ENCODE measurements at regions not wholly inside any gene's neighbourhood (a gene's known extent, or its start where the extent isn't known, plus 50 kb on each side); places are given as distances from the start of the nearest gene placed in this dataset.

- ATAC-seq (ENCODE audit: insufficient read depth, low FRiP score) (no peak), DNase-seq (peak in 1 of 3 donors; percentile 17)
- Histone ChIP-seq H3K27me3 (ENCODE audit: control insufficient read depth in 3 of 3, insufficient read depth in 3 of 3, low read length in 2 of 3) (no peaks in the 10 kb centered on the region), H3K4me1 (ENCODE audit: control insufficient read depth in 5 of 5, insufficient read depth in 5 of 5, low read length in 5 of 5) (no peaks in the 10 kb centered on the region), H3K36me3 (ENCODE audit: control insufficient read depth in 4 of 4, insufficient read depth in 4 of 4, low read length in 4 of 4) (no peaks in the 10 kb centered on the region), H3K27ac (ENCODE audit: low read depth in 1 of 2, low read length in 1 of 2) (no peak overlapping the region), H3K4me3 (no peak overlapping the region), H3K9ac (ENCODE audit: insufficient read depth in 1 of 2, low read length in 2 of 2) (no peak overlapping the region), H3K9me3 (ENCODE audit: control insufficient read depth in 4 of 4, insufficient read depth in 3 of 4, low read length in 3 of 4) (no peaks in the 10 kb centered on the region)
- WGBS, 2 donors: 75 to 85% methylated on average over 3 of the region's 3 CpGs
- TF ChIP-seq CTCF (IDR thresholded peaks at IDR 0.05; ENCODE audit: control extremely low read depth, extremely low read depth): no peak
Observed at GRCh38 chr21:17051054-17051453, 461.8 kb upstream of the CXADR start.

GRCh38 chr21:17053321-17053720 lies 459.5 kb upstream of the CXADR start:
- TF ChIP-seq CTCF (IDR thresholded peaks at IDR 0.05; ENCODE audit: control extremely low read depth, extremely low read depth): no peak
- no peak overlapping the region for H3K27ac ChIP-seq (ENCODE audit: low read depth in 1 of 2, low read length in 1 of 2)
- H3K27me3 ChIP-seq (ENCODE audit: control insufficient read depth in 3 of 3, insufficient read depth in 3 of 3, low read length in 2 of 3): no peaks in the 10 kb centered on the region
- no peaks in the 10 kb centered on the region for H3K9me3 ChIP-seq (ENCODE audit: control insufficient read depth in 4 of 4, insufficient read depth in 3 of 4, low read length in 3 of 4)
- H3K4me3 ChIP-seq: no peak overlapping the region
- WGBS, 2 donors: 27 to 39% methylated on average over 7 of the region's 7 CpGs
- H3K9ac ChIP-seq (ENCODE audit: insufficient read depth in 1 of 2, low read length in 2 of 2): no peak overlapping the region
- ATAC-seq (ENCODE audit: insufficient read depth, low FRiP score): no peak
- no peaks in the 10 kb centered on the region for H3K4me1 ChIP-seq (ENCODE audit: control insufficient read depth in 5 of 5, insufficient read depth in 5 of 5, low read length in 5 of 5)
- peak in 1 of 3 donors; percentile 18 for DNase-seq
- no peaks in the 10 kb centered on the region for H3K36me3 ChIP-seq (ENCODE audit: control insufficient read depth in 4 of 4, insufficient read depth in 4 of 4, low read length in 4 of 4)

GRCh38 chr21:17059936-17060335 lies 452.9 kb upstream of the CXADR start:
- H3K36me3 ChIP-seq (ENCODE audit: control insufficient read depth in 4 of 4, insufficient read depth in 4 of 4, low read length in 4 of 4): no peaks in the 10 kb centered on the region
- DNase-seq (no peak), ATAC-seq (ENCODE audit: insufficient read depth, low FRiP score) (no peak)
- H3K4me1 ChIP-seq (ENCODE audit: control insufficient read depth in 5 of 5, insufficient read depth in 5 of 5, low read length in 5 of 5): no peaks in the 10 kb centered on the region
- no peaks in the 10 kb centered on the region for H3K27me3 ChIP-seq (ENCODE audit: control insufficient read depth in 3 of 3, insufficient read depth in 3 of 3, low read length in 2 of 3)
- TF ChIP-seq CTCF (IDR thresholded peaks at IDR 0.05; ENCODE audit: control extremely low read depth, extremely low read depth): no peak
- 78 to 85% methylated on average over 1 of the region's 1 CpG for WGBS, 2 donors
- no peak overlapping the region for H3K9ac ChIP-seq (ENCODE audit: insufficient read depth in 1 of 2, low read length in 2 of 2)
- H3K9me3 ChIP-seq (ENCODE audit: control insufficient read depth in 4 of 4, insufficient read depth in 3 of 4, low read length in 3 of 4): no peaks in the 10 kb centered on the region
- H3K27ac ChIP-seq (ENCODE audit: low read depth in 1 of 2, low read length in 1 of 2): no peak overlapping the region
- no peak overlapping the region for H3K4me3 ChIP-seq

DNA sequence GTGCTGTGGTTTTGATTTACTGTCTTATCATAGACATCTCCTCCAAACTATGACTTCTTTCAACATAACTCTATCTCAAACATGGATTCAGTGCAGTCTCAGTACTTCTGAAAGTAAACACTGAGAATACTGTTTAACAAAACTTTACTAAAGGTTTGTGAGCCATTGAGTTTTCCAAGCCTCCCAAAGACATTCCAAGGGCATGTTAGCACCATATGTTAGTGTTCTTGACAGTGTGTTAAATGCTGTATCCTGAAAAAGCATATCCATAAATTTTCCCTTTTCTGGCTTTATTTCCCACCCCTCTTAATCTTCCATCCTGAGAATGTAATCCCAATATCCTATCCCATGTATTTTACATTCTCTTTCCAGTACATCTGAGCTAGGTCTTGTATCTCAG lies 446.8 kb upstream of the CXADR start:
- ATAC-seq (ENCODE audit: insufficient read depth, low FRiP score): no peak
- H3K4me3 ChIP-seq: no peak overlapping the region
- no peak overlapping the region for H3K27ac ChIP-seq (ENCODE audit: low read depth in 1 of 2, low read length in 1 of 2)
- no peaks in the 10 kb centered on the region for H3K27me3 ChIP-seq (ENCODE audit: control insufficient read depth in 3 of 3, insufficient read depth in 3 of 3, low read length in 2 of 3)
- H3K9ac ChIP-seq (ENCODE audit: insufficient read depth in 1 of 2, low read length in 2 of 2): no peak overlapping the region
- no peaks in the 10 kb centered on the region for H3K9me3 ChIP-seq (ENCODE audit: control insufficient read depth in 4 of 4, insufficient read depth in 3 of 4, low read length in 3 of 4)
- no peaks in the 10 kb centered on the region for H3K36me3 ChIP-seq (ENCODE audit: control insufficient read depth in 4 of 4, insufficient read depth in 4 of 4, low read length in 4 of 4)
- no peaks in the 10 kb centered on the region for H3K4me1 ChIP-seq (ENCODE audit: control insufficient read depth in 5 of 5, insufficient read depth in 5 of 5, low read length in 5 of 5)
- no peak for TF ChIP-seq CTCF (IDR thresholded peaks at IDR 0.05; ENCODE audit: control extremely low read depth, extremely low read depth)
- no peak for DNase-seq

Measured in lung (tissue), 11 donors.